ENCODE measurements at regions not wholly inside any gene's neighbourhood (a gene's known extent, or its start where the extent isn't known, plus 50 kb on each side); places are given as distances from the start of the nearest gene placed in this dataset.

DNA sequence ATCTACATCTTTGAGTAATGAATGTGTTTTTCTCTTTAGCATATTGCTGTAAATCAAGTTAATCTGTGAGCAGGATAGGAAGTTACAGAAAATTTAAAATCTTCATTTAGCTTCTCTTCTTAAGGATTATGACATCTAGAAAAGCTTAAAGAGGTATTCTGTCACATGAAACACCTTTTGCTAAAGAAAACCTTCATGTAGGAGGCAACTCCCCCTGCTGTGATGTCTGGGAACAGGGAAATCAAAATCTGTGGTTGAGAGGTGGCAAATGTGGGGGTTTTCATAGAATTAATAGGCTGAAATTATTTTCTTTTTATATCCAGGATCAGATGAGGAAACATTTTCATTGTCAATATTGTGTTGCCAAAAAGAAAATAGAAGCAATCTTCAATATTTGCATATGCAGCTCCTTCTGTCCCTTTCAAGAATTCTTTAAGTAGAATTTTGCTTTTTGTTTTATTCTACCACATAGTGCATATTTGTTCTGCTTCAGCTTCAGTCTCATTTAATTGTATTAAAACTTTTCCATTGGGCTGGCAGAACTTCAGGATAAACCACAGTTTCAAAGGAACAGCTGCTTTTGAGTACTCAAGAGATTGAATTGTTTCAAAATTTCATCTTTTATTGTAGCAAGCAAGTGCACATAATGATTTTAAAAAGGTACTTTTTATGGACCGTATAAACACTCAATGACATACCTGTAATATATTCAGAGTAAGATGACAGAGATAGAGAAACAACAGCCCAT lies 128.4 kb downstream of the RAP2B start:
- H3K9me3 ChIP-seq (ENCODE audit: control insufficient read depth in 4 of 4, insufficient read depth in 3 of 4, low read length in 3 of 4) = no peaks in the 10 kb centered on the region
- WGBS, 2 donors = 58 to 81% methylated on average over 1 of the region's 1 CpG
- ATAC-seq (ENCODE audit: insufficient read depth, low FRiP score) = no peak
- TF ChIP-seq, protein P1, sequence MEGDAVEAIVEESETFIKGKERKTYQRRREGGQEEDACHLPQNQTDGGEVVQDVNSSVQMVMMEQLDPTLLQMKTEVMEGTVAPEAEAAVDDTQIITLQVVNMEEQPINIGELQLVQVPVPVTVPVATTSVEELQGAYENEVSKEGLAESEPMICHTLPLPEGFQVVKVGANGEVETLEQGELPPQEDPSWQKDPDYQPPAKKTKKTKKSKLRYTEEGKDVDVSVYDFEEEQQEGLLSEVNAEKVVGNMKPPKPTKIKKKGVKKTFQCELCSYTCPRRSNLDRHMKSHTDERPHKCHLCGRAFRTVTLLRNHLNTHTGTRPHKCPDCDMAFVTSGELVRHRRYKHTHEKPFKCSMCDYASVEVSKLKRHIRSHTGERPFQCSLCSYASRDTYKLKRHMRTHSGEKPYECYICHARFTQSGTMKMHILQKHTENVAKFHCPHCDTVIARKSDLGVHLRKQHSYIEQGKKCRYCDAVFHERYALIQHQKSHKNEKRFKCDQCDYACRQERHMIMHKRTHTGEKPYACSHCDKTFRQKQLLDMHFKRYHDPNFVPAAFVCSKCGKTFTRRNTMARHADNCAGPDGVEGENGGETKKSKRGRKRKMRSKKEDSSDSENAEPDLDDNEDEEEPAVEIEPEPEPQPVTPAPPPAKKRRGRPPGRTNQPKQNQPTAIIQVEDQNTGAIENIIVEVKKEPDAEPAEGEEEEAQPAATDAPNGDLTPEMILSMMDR (IDR thresholded peaks at IDR 0.05; ENCODE audit: control extremely low read depth, extremely low read depth) = no peak
- H3K27me3 ChIP-seq (ENCODE audit: control insufficient read depth in 3 of 3, insufficient read depth in 3 of 3, low read length in 2 of 3) = no peaks in the 10 kb centered on the region
- peaks cover 2 to 36% (median 4%) of the 10 kb centered on the region in 5 donors for H3K4me1 ChIP-seq (ENCODE audit: control insufficient read depth in 5 of 5, insufficient read depth in 5 of 5, low read length in 5 of 5)
- no peak overlapping the region for H3K9ac ChIP-seq (ENCODE audit: insufficient read depth in 1 of 2, low read length in 2 of 2)
- no peak overlapping the region for H3K27ac ChIP-seq (ENCODE audit: low read depth in 1 of 2, low read length in 1 of 2)
- no peak overlapping the region for H3K4me3 ChIP-seq
- DNase-seq = peak in 2 of 3 donors; percentile 50 to 63
- H3K36me3 ChIP-seq (ENCODE audit: control insufficient read depth in 4 of 4, insufficient read depth in 4 of 4, low read length in 4 of 4) = no peaks in the 10 kb centered on the region

DNA sequence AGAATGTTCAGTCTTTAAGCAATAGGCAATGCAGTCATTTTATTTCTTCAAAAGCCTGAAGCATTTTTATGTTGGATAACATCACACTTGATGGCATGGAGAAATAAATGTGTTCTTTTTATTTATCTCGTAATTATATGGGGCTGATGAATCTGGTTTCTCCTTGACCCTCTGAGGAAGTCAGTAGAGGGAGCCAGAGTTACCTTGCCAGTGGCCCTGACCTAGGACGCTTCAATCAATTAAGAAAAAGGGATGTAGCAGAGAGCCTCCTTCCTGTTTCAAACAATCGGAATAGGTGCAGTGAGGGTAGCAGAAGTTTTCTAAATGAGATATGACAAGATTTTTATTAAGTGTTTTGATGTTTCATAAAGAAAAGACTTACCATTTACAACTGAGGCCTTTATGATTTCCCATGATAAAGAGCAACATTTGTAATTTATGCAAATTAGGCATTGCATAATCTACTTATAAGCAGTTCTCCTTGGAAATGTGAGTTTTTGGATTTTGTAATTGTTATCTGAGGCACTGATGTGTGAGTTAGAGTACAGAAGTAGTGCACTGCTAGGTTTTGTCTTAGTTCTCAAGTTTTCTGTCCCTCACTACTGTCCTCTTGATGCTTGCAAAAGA lies 129.1 kb downstream of the RAP2B start:
- DNase-seq = peak in 1 of 3 donors; percentile 33
- no peaks in the 10 kb centered on the region for H3K27me3 ChIP-seq (ENCODE audit: control insufficient read depth in 3 of 3, insufficient read depth in 3 of 3, low read length in 2 of 3)
- no peaks in the 10 kb centered on the region for H3K36me3 ChIP-seq (ENCODE audit: control insufficient read depth in 4 of 4, insufficient read depth in 4 of 4, low read length in 4 of 4)
- no peak overlapping the region for H3K27ac ChIP-seq (ENCODE audit: low read depth in 1 of 2, low read length in 1 of 2)
- H3K4me1 ChIP-seq (ENCODE audit: control insufficient read depth in 5 of 5, insufficient read depth in 5 of 5, low read length in 5 of 5) = peaks cover 0 to 33% (median 2%) of the 10 kb centered on the region in 5 donors
- TF ChIP-seq, protein P1 (IDR thresholded peaks at IDR 0.05; ENCODE audit: control extremely low read depth, extremely low read depth) = peak; percentile 22
- WGBS, 2 donors = 29 to 34% methylated on average over 3 of the region's 3 CpGs
- ATAC-seq (ENCODE audit: insufficient read depth, low FRiP score) = no peak
- no peak overlapping the region for H3K4me3 ChIP-seq
- H3K9ac ChIP-seq (ENCODE audit: insufficient read depth in 1 of 2, low read length in 2 of 2) = no peak overlapping the region
- no peaks in the 10 kb centered on the region for H3K9me3 ChIP-seq (ENCODE audit: control insufficient read depth in 4 of 4, insufficient read depth in 3 of 4, low read length in 3 of 4)

DNA sequence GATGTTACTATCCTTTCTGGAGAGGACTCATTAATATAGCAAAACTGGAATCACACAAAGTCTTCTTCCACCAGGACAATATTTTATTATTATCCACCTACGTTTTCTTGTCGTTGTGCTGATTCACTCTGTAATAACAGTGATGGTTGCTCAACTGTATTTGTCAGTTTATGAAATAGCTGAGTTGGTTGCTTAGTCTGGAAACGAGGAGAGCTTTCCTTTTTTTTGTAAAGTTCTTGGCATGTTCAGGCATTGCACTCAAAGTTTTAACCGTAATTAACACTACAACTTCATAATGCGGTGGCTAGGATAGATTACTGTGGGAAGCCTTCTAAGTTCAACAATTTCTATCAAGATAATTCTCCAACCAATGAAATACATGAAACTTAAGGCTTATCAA lies 131.2 kb downstream of the RAP2B start:
- Histone ChIP-seq H3K4me1 (ENCODE audit: control insufficient read depth in 5 of 5, insufficient read depth in 5 of 5, low read length in 5 of 5) (peaks cover 1 to 45% (median 7%) of the 10 kb centered on the region in 5 donors), H3K4me3 (no peak overlapping the region), H3K27ac (ENCODE audit: low read depth in 1 of 2, low read length in 1 of 2) (no peak overlapping the region), H3K9ac (ENCODE audit: insufficient read depth in 1 of 2, low read length in 2 of 2) (peak overlapping the region in 1 of 2 donors; percentile 11), H3K9me3 (ENCODE audit: control insufficient read depth in 4 of 4, insufficient read depth in 3 of 4, low read length in 3 of 4) (no peaks in the 10 kb centered on the region), H3K36me3 (ENCODE audit: control insufficient read depth in 4 of 4, insufficient read depth in 4 of 4, low read length in 4 of 4) (no peaks in the 10 kb centered on the region), H3K27me3 (ENCODE audit: control insufficient read depth in 3 of 3, insufficient read depth in 3 of 3, low read length in 2 of 3) (no peaks in the 10 kb centered on the region)
- TF ChIP-seq, protein P1 (IDR thresholded peaks at IDR 0.05; ENCODE audit: control extremely low read depth, extremely low read depth) = no peak
- 21 to 33% methylated on average over 5 of the region's 5 CpGs for WGBS, 2 donors
- DNase-seq = peak in 2 of 3 donors; percentile 87 to 88
- peak; percentile 58 for ATAC-seq (ENCODE audit: insufficient read depth, low FRiP score)

All from lung (tissue), 11 donors.